GM23248 (cell line): ENCODE measurements at regions not wholly inside any gene's neighbourhood (a gene's known extent, or its start where the extent isn't known, plus 50 kb on each side); places are given as distances from the start of the nearest gene placed in this dataset.

Experiments used
- DNase-seq: peaks from one replicate; pipeline ENCODE4 v3.0.0-alpha.2; 2015
- H2AFZ ChIP-seq: fragments of 200-600 bp; sonication (generic); 2 replicates; pipeline ENCODE4 v1.6.1; 2016; ENCODE audit warnings: antibody characterized with exemption
- H3F3A ChIP-seq: fragments of 200-600 bp; sonication (generic); 2 replicates; pipeline ENCODE4 v1.6.1; 2016; ENCODE audit warnings: mild to moderate bottlenecking, antibody characterized with exemption, mixed run types; ENCODE audit not compliant: insufficient read depth
- H3K27ac ChIP-seq: fragments of 200-600 bp; sonication (generic); 2 replicates; pipeline ENCODE4 v1.5.1; 2016; ENCODE audit warnings: mild to moderate bottlenecking
- H3K27me3 ChIP-seq: fragments of 200-600 bp; sonication (generic); replicated peaks from 2 replicates; pipeline ENCODE4 v1.6.1; 2016; ENCODE audit warnings: mild to moderate bottlenecking; ENCODE audit not compliant: insufficient read depth
- H3K36me3 ChIP-seq: fragments of 200-600 bp; sonication (generic); 2 replicates; pipeline ENCODE4 v1.6.1; 2016; ENCODE audit warnings: low read depth, mild to moderate bottlenecking
- H3K4me1 ChIP-seq: fragments of 200-600 bp; sonication (generic); 2 replicates; pipeline ENCODE4 v1.6.1; 2016; ENCODE audit warnings: mild to moderate bottlenecking; ENCODE audit not compliant: insufficient read depth
- H3K4me2 ChIP-seq: fragments of 200-600 bp; sonication (generic); one replicate; pipeline ENCODE4 v1.6.1; 2016; ENCODE audit warnings: mild to moderate bottlenecking; ENCODE audit not compliant: unreplicated experiment
- H3K4me3 ChIP-seq: fragments of 200-600 bp; sonication (generic); 2 replicates; pipeline ENCODE4 v1.5.1; 2016; ENCODE audit warnings: mild to moderate bottlenecking
- H3K79me2 ChIP-seq: fragments of 200-600 bp; sonication (generic); 2 replicates; pipeline ENCODE4 v1.6.1; 2016; ENCODE audit warnings: mild to moderate bottlenecking; ENCODE audit not compliant: insufficient read depth
- H3K9ac ChIP-seq: fragments of 200-600 bp; sonication (generic); 2 replicates; pipeline ENCODE4 v1.6.1; 2016; ENCODE audit warnings: mild to moderate bottlenecking
- H3K9me2 ChIP-seq: fragments of 200-600 bp; sonication (generic); 2 replicates; pipeline ENCODE4 v1.6.1; 2016; ENCODE audit warnings: mixed run types, mild to moderate bottlenecking, moderate library complexity; ENCODE audit not compliant: insufficient read depth
- H3K9me3 ChIP-seq: fragments of 200-600 bp; sonication (generic); one replicate; pipeline ENCODE4 v1.6.1; 2017; ENCODE audit warnings: low read depth
- H4K20me1 ChIP-seq: fragments of 200-600 bp; sonication (generic); 2 replicates; pipeline ENCODE4 v1.6.0; 2016; ENCODE audit not compliant: insufficient read depth
- EZH2 ChIP-seq: fragments of 200-600 bp; sonication (generic); IDR thresholded peaks from 2 replicates; pipeline ENCODE4 v1.6.1; 2018; ENCODE audit warnings: antibody characterized with exemption, mild to moderate bottlenecking; ENCODE audit not compliant: insufficient read depth, poor library complexity, severe bottlenecking
- EZH2phosphoT487 ChIP-seq: fragments of 200-600 bp; sonication (generic); IDR thresholded peaks from 2 replicates; pipeline ENCODE4 v1.6.1; 2018; ENCODE audit warnings: antibody characterized with exemption, moderate library complexity, mild to moderate bottlenecking, low read depth; ENCODE audit not compliant: insufficient read depth
- WGBS, 2 experiments: methylation state at CpG; one replicate each; pipeline ENCODE4 v1.1.6; 2015 to 2017; ENCODE audit warnings: low lambda C conversion rate in 2 of 2, low coverage in 1 of 2; ENCODE audit errors: missing lambda C conversion rate in 2 of 2; 5-methylcytosine and 5-hydroxymethylcytosine counted together
- in situ Hi-C: fragments of 300-500 bp; cut with MboI; formaldehyde crosslinking; loops from 2 replicates; pipeline ENCODE4 v1.15.0; 2020

- WGBS, 2 experiments, result 84% methylated on average over 16 to 17 of the region's 17 CpGs
- Histone ChIP-seq H3K9me3 (no peaks in the 10 kb centered on the region), H3K79me2 (no peaks in the 10 kb centered on the region), H3K27me3 (peaks cover 19% of the 10 kb centered on the region; the same call in 1 of the 2 replicates), H2AFZ (no peak overlapping the region), H3K4me2 (no peak overlapping the region), H4K20me1 (no peaks in the 10 kb centered on the region), H3K9ac (no peak overlapping the region), H3K4me1 (no peaks in the 10 kb centered on the region), H3K9me2 (no peaks in the 10 kb centered on the region), H3F3A (no peaks in the 10 kb centered on the region), H3K27ac (no peak overlapping the region), H3K4me3 (no peak overlapping the region), H3K36me3 (no peaks in the 10 kb centered on the region)
- DNase-seq, result no peak
- TF ChIP-seq EZH2 (no peak), EZH2phosphoT487 (no peak)
- in situ Hi-C loops, result no loop called here
These were observed 433.2 kb downstream of the MIAT start for GRCh38 chr22:27090611-27091011.

DNA sequence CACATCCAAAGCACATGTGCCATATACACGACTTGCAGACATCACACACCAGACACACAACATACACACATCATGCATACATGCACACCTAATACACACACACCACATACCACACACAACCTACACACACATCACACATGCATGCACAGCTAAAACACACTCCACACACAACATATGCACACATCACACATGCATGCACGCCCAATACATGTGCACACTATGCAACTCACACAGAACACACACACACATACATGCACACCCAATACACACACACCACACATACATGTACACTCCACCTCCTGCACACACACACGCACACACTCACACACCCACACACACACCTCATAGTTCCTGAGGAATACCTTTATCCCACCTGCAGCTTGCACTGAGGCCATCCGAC is 436.0 kb downstream of the MIAT start:
- no peak for DNase-seq
- Histone ChIP-seq H3F3A (no peaks in the 10 kb centered on the region), H3K79me2 (no peaks in the 10 kb centered on the region), H3K4me3 (no peak overlapping the region), H4K20me1 (no peaks in the 10 kb centered on the region), H3K9ac (no peak overlapping the region), H3K9me2 (no peaks in the 10 kb centered on the region), H3K27me3 (peaks cover 13% of the 10 kb centered on the region; the same call in 1 of the 2 replicates), H3K36me3 (no peaks in the 10 kb centered on the region), H2AFZ (no peak overlapping the region), H3K9me3 (no peaks in the 10 kb centered on the region), H3K27ac (no peak overlapping the region), H3K4me1 (no peaks in the 10 kb centered on the region), H3K4me2 (no peak overlapping the region)
- 87 to 89% methylated on average over 4 of the region's 4 CpGs for WGBS, 2 experiments
- in situ Hi-C loops, result no loop called here
- TF ChIP-seq EZH2 (no peak), EZH2phosphoT487 (no peak)

- no peak overlapping the region for H3K9ac ChIP-seq
- no peak overlapping the region for H3K4me3 ChIP-seq
- H2AFZ ChIP-seq, result no peak overlapping the region
- no peak overlapping the region for H3K4me2 ChIP-seq
- 36 to 41% methylated on average over 11 of the region's 11 CpGs for WGBS, 2 experiments
- peaks cover 13% of the 10 kb centered on the region; the same call in 1 of the 2 replicates for H3K27me3 ChIP-seq
- H3K9me2 ChIP-seq, result no peaks in the 10 kb centered on the region
- TF ChIP-seq EZH2, result no peak
- no peak for TF ChIP-seq EZH2phosphoT487
- no peaks in the 10 kb centered on the region for H3F3A ChIP-seq
- no peaks in the 10 kb centered on the region for H3K79me2 ChIP-seq
- in situ Hi-C loops, result no loop called here
- DNase-seq, result peak; percentile 53
- H4K20me1 ChIP-seq, result no peaks in the 10 kb centered on the region
- no peaks in the 10 kb centered on the region for H3K4me1 ChIP-seq
- no peaks in the 10 kb centered on the region for H3K9me3 ChIP-seq
- H3K36me3 ChIP-seq, result no peaks in the 10 kb centered on the region
- no peak overlapping the region for H3K27ac ChIP-seq
These were observed 437.4 kb downstream of the MIAT start for GRCh38 chr22:27094633-27095308.

DNA sequence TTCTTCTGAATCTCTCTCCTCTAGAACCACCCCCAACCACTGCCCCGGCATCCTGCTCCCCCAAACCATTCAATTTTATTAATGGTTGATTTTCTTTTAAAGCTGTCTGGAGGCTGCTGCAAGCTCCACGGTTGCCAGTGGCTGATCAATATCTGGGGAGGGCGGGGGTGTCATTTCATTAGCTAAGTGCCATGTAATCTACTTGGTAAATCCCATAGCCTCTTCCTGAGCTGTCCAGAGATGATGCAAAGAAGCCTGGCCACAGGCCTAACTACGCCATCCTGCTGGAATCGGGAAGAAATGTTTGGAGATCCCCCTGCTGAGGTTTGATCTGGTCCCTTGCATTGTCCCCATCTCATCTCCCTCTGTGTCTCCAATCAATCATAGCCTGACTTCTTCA is 440.1 kb downstream of the MIAT start:
- H3K27ac ChIP-seq, result no peak overlapping the region
- in situ Hi-C loops, result no loop called here
- no peak for DNase-seq
- H3K9me2 ChIP-seq, result no peaks in the 10 kb centered on the region
- no peaks in the 10 kb centered on the region for H3F3A ChIP-seq
- no peak overlapping the region for H3K4me3 ChIP-seq
- no peak overlapping the region for H3K9ac ChIP-seq
- H3K27me3 ChIP-seq, result no peaks in the 10 kb centered on the region
- H3K9me3 ChIP-seq, result no peaks in the 10 kb centered on the region
- H3K4me2 ChIP-seq, result no peak overlapping the region
- no peaks in the 10 kb centered on the region for H4K20me1 ChIP-seq
- H3K4me1 ChIP-seq, result no peaks in the 10 kb centered on the region
- no peak for TF ChIP-seq EZH2
- no peak for TF ChIP-seq EZH2phosphoT487
- 59 to 65% methylated on average over 5 of the region's 5 CpGs for WGBS, 2 experiments
- H3K79me2 ChIP-seq, result no peaks in the 10 kb centered on the region
- H3K36me3 ChIP-seq, result no peaks in the 10 kb centered on the region
- H2AFZ ChIP-seq, result no peak overlapping the region
